MM.1S (cell line): ENCODE measurements at regions not wholly inside any gene's neighbourhood (a gene's known extent, or its start where the extent isn't known, plus 50 kb on each side); places are given as distances from the start of the nearest gene placed in this dataset.

Experiments
- EZH2 ChIP-seq: fragments of 300-600 bp; sonication (generic); optimal IDR thresholded peaks from 2 replicates; pipeline ENCODE3; 2017; ENCODE audit warnings: low read depth, mild to moderate bottlenecking, antibody characterized with exemption, low read length, mixed read lengths
- EZH2phosphoT487 ChIP-seq: fragments of 300-600 bp; sonication (generic); IDR thresholded peaks from 2 replicates; pipeline ENCODE4 v1.6.1; 2018; ENCODE audit warnings: antibody characterized with exemption, low read length
- TF ChIP-seq, protein P1 (sequence below): fragments of 300-600 bp; sonication (generic); IDR thresholded peaks from 2 replicates; pipeline ENCODE4 v1.5.1; 2016; ENCODE audit warnings: antibody characterized with exemption, low read length, mixed read lengths

DNA sequence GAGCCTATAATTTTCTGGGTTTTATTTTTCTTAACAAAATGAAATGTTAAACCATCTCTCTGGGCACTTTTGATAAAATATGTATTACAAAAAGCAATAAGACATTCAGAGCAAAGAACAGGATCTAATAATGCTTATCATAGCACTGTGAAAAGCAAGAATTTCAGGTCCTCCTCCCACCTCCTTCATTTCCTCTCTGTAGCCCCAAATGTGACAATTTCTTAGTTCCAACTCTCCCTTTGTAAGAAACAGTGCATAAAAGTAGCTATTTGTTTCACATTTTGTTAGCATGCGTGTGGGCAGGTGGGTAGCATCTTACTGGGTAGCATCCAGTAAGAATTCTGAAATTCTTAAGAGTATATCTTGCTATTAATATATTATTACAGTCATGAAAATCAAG is 130.9 kb upstream of the RASA1 start:
- TF ChIP-seq EZH2 (no peak), EZH2phosphoT487 (no peak)
- TF ChIP-seq, protein P1, sequence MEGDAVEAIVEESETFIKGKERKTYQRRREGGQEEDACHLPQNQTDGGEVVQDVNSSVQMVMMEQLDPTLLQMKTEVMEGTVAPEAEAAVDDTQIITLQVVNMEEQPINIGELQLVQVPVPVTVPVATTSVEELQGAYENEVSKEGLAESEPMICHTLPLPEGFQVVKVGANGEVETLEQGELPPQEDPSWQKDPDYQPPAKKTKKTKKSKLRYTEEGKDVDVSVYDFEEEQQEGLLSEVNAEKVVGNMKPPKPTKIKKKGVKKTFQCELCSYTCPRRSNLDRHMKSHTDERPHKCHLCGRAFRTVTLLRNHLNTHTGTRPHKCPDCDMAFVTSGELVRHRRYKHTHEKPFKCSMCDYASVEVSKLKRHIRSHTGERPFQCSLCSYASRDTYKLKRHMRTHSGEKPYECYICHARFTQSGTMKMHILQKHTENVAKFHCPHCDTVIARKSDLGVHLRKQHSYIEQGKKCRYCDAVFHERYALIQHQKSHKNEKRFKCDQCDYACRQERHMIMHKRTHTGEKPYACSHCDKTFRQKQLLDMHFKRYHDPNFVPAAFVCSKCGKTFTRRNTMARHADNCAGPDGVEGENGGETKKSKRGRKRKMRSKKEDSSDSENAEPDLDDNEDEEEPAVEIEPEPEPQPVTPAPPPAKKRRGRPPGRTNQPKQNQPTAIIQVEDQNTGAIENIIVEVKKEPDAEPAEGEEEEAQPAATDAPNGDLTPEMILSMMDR = no peak
